HG02852 (cell line): ENCODE measurements at regions not wholly inside any gene's neighbourhood (a gene's known extent, or its start where the extent isn't known, plus 50 kb on each side); places are given as distances from the start of the nearest gene placed in this dataset.

ENCODE experiments used
- ATAC-seq: cut with Tn5 transposase; IDR thresholded peaks from one replicate; pipeline ENCODE4 v1.9.1; 2021; ENCODE audit warnings: mild to moderate bottlenecking, moderate library complexity; ENCODE audit not compliant: unreplicated experiment

- ATAC-seq = no peak
Observed at GRCh38 chr17:53353919-53354351, 468.8 kb upstream of the KIF2B start.

GRCh38 chr17:53344778-53345177 lies 477.9 kb upstream of the KIF2B start:
- ATAC-seq = no peak

GRCh38 chr17:53336281-53336680 lies 486.4 kb upstream of the KIF2B start:
- ATAC-seq = no peak

GRCh38 chr17:53335443-53335842 lies 487.3 kb upstream of the KIF2B start:
- ATAC-seq = no peak

- ATAC-seq = no peak
Observed at GRCh38 chr17:53330756-53331155, 492.0 kb upstream of the KIF2B start.

- ATAC-seq = no peak
Observed at GRCh38 chr17:53321651-53322050, 501.1 kb upstream of the KIF2B start.

GRCh38 chr17:53319947-53320346 lies 502.8 kb upstream of the KIF2B start:
- ATAC-seq = no peak

- ATAC-seq = no peak
Observed at GRCh38 chr17:53316988-53317387, 505.7 kb upstream of the KIF2B start.

GRCh38 chr17:53316073-53316472 lies 506.7 kb upstream of the KIF2B start:
- no peak for ATAC-seq

GRCh38 chr17:53314521-53314920 lies 508.2 kb upstream of the KIF2B start:
- ATAC-seq = no peak

GRCh38 chr17:53313746-53314145 lies 509.0 kb upstream of the KIF2B start:
- no peak for ATAC-seq

GRCh38 chr17:53278466-53278865 lies 544.3 kb upstream of the KIF2B start:
- ATAC-seq = no peak

GRCh38 chr17:53273126-53273525 lies 549.6 kb upstream of the KIF2B start:
- no peak for ATAC-seq

- ATAC-seq = no peak
Observed at GRCh38 chr17:53270936-53271335, 551.8 kb upstream of the KIF2B start.

- ATAC-seq = no peak
Observed at GRCh38 chr17:53264730-53265129, 558.0 kb upstream of the KIF2B start.

- ATAC-seq = no peak
Observed at GRCh38 chr17:53253956-53254597, 568.6 kb upstream of the KIF2B start.

GRCh38 chr17:53249036-53249435 lies 573.7 kb upstream of the KIF2B start:
- ATAC-seq = no peak

GRCh38 chr17:53234138-53234537 lies 588.6 kb upstream of the KIF2B start:
- ATAC-seq = no peak

GRCh38 chr17:53227514-53227913 lies 595.2 kb upstream of the KIF2B start:
- no peak for ATAC-seq

GRCh38 chr17:53227111-53227510 lies 595.6 kb upstream of the KIF2B start:
- no peak for ATAC-seq

- ATAC-seq = no peak
Observed at GRCh38 chr17:53219821-53220220, 602.9 kb upstream of the KIF2B start.

GRCh38 chr17:53218723-53219122 lies 604.0 kb upstream of the KIF2B start:
- no peak for ATAC-seq

GRCh38 chr17:53217311-53217710 lies 605.4 kb upstream of the KIF2B start:
- no peak for ATAC-seq
